GM12865 (cell line): ENCODE measurements at regions not wholly inside any gene's neighbourhood (a gene's known extent, or its start where the extent isn't known, plus 50 kb on each side); places are given as distances from the start of the nearest gene placed in this dataset.
A peak's percentile ranks its signal among the peaks of the same experiment; 100 is the strongest.

ENCODE experiments used
- DNase-seq: peaks from one replicate; pipeline ENCODE4 v3.0.0; 2010; ENCODE audit warnings: low read depth
- H3K4me3 ChIP-seq: 2 replicates; pipeline ENCODE4 v1.5.1; 2011; ENCODE audit warnings: mild to moderate bottlenecking, low read depth, low read length, control low read depth
- CTCF ChIP-seq: IDR thresholded peaks from 2 replicates; pipeline ENCODE4 v1.5.1; 2011; ENCODE audit warnings: low read length, control low read depth, low read depth, inconsistent platforms; ENCODE audit not compliant: insufficient read depth; ENCODE audit errors: missing control alignments

- no peak for TF ChIP-seq CTCF
- DNase-seq, result peak; percentile 30
- no peak overlapping the region for H3K4me3 ChIP-seq
These were observed 258.5 kb upstream of the E2F7 start for GRCh38 chr12:77323788-77324415.

GRCh38 chr12:77319166-77319565 lies 253.8 kb upstream of the E2F7 start:
- TF ChIP-seq CTCF, result no peak
- DNase-seq, result no peak
- no peak overlapping the region for H3K4me3 ChIP-seq

GRCh38 chr12:77315407-77315806 lies 250.0 kb upstream of the E2F7 start:
- TF ChIP-seq CTCF, result no peak
- no peak overlapping the region for H3K4me3 ChIP-seq
- no peak for DNase-seq

GRCh38 chr12:77314378-77315052 lies 249.1 kb upstream of the E2F7 start:
- H3K4me3 ChIP-seq, result no peak overlapping the region
- TF ChIP-seq CTCF, result no peak
- DNase-seq, result no peak

DNA sequence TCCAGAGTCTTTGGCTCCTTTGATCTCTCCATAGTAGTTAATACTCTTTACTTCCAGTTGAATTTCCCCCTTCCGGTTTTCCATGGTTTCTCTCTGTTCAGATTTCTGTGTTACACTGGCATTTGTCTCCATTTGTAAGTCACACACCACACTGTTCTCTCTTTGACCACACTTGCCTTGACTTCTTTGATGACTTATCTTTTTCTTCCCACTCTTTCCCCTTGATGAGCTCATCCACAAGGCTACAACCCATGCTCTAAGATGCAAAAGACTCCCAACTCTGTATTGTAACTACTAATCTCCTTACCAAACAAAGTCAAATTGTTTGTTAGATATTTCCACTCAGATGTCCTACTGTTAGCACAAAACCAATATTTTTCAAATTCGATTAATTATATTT lies 242.7 kb upstream of the E2F7 start:
- no peak for TF ChIP-seq CTCF
- H3K4me3 ChIP-seq, result no peak overlapping the region
- no peak for DNase-seq

GRCh38 chr12:77300811-77301210 lies 235.4 kb upstream of the E2F7 start:
- DNase-seq, result no peak
- H3K4me3 ChIP-seq, result no peak overlapping the region
- no peak for TF ChIP-seq CTCF
